ENCODE measurements at regions not wholly inside any gene's neighbourhood (a gene's known extent, or its start where the extent isn't known, plus 50 kb on each side); places are given as distances from the start of the nearest gene placed in this dataset.

DNA sequence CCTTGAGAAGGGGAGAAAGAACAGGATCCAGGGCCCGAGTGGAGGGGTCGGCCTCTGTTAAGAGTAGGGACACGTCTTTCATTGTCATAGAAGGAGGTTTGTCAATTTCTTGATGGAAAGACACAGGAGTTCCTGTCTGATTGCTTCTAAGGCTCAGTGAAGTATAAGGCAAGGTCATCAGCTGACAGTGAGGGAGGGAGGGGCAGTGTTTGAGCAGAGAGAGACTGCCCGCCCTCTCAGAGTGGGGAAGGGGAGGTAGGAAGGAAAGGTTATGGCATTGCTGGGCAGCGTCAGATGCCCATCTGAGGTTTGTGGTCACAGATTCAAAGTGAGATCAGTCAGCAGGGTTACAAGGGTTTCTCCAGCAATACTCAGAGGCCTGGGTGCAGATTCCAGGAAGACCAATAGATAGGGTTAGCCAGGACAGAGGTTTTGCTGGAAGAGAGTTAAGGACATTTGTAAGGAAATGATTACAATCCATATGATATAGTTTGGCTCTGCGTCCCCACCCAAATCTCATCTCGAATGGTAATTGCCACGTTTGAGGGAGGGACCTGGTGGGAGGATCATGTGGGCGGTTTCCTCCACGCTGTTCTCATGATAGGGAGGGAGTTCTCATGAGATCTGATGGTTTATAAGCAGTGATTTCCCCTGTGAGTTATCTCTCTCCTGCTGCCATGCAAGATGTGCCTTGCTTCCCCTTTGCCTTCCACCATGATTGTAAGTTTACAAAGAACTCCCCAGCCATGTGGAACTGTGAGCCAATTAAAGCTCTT, 127.2 kb upstream of the GJB5 start:
- no peaks in the 10 kb centered on the region for H3K79me2 ChIP-seq (ENCODE audit: low read length)
- H3K9me3 ChIP-seq (ENCODE audit: low read length) = no peaks in the 10 kb centered on the region
- no peaks in the 10 kb centered on the region for H3K9me2 ChIP-seq (replicated peaks; ENCODE audit: low read length)
- no peak overlapping the region for H2AFZ ChIP-seq (ENCODE audit: low read length)
- no TSS peak for BruUV-seq (replicated peaks)
- DNase-seq = no peak
- intact Hi-C loops (cut with micrococcal nuclease) = no loop called here
- ChIA-PET POLR2A (ENCODE audit: unreplicated experiment) (no interaction called here), CTCF (no interaction called here)
- no peaks in the 10 kb centered on the region for H3K36me3 ChIP-seq (ENCODE audit: low read depth, low read length)
- H3K4me1 ChIP-seq (ENCODE audit: insufficient read depth, low read length) = no peaks in the 10 kb centered on the region
- no peak for ATAC-seq
- TF ChIP-seq, protein P1, sequence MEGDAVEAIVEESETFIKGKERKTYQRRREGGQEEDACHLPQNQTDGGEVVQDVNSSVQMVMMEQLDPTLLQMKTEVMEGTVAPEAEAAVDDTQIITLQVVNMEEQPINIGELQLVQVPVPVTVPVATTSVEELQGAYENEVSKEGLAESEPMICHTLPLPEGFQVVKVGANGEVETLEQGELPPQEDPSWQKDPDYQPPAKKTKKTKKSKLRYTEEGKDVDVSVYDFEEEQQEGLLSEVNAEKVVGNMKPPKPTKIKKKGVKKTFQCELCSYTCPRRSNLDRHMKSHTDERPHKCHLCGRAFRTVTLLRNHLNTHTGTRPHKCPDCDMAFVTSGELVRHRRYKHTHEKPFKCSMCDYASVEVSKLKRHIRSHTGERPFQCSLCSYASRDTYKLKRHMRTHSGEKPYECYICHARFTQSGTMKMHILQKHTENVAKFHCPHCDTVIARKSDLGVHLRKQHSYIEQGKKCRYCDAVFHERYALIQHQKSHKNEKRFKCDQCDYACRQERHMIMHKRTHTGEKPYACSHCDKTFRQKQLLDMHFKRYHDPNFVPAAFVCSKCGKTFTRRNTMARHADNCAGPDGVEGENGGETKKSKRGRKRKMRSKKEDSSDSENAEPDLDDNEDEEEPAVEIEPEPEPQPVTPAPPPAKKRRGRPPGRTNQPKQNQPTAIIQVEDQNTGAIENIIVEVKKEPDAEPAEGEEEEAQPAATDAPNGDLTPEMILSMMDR (conservative IDR thresholded peaks at IDR 0.05; ENCODE audit: low read depth, low read length) = no peak
- TF ChIP-seq EZH2 (IDR thresholded peaks at IDR 0.05; ENCODE audit: low read length, unreplicated experiment) = no peak
- TF ChIP-seq EZH2phosphoT487 (IDR thresholded peaks at IDR 0.05; ENCODE audit: borderline replicate concordance, low read length) = no peak
- no peaks in the 10 kb centered on the region for H3F3A ChIP-seq (ENCODE audit: low read length, unreplicated experiment)
- no peaks in the 10 kb centered on the region for H4K20me1 ChIP-seq (ENCODE audit: low read length)
- H3K4me2 ChIP-seq (ENCODE audit: low read length) = no peak overlapping the region
- H3K9ac ChIP-seq (ENCODE audit: low read length) = no peak overlapping the region
- no peak overlapping the region for H3K4me3 ChIP-seq (ENCODE audit: low read length)
- H3K27me3 ChIP-seq (ENCODE audit: low read length) = peaks cover 39% of the 10 kb centered on the region
- no peak overlapping the region for H3K27ac ChIP-seq (ENCODE audit: low read length)

DNA sequence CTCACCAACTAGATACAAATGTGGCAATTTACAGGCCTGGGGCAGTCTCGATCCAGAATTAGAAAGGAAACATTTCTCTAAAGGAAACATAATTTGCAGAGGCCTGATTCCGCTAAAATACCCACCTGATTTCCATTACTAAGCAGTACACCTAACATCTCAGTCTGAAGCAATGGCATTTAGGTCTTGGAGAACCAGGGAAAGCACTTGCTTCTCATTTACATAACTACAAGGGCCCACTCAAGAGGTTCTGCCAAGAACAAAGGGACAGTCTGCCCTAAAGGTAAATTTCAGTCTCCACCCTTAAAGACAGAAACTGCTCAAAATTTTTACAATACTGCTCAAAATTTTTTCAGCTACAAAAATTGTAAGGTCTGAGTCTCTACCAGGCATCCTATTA, 123.7 kb upstream of the GJB5 start:
- H3K36me3 ChIP-seq (ENCODE audit: low read depth, low read length) = no peaks in the 10 kb centered on the region
- no peaks in the 10 kb centered on the region for H3F3A ChIP-seq (ENCODE audit: low read length, unreplicated experiment)
- no peaks in the 10 kb centered on the region for H3K4me1 ChIP-seq (ENCODE audit: insufficient read depth, low read length)
- ChIA-PET CTCF (no interaction called here), POLR2A (ENCODE audit: unreplicated experiment) (no interaction called here)
- H3K4me3 ChIP-seq (ENCODE audit: low read length) = no peak overlapping the region
- H2AFZ ChIP-seq (ENCODE audit: low read length) = no peak overlapping the region
- TF ChIP-seq, protein P1 (conservative IDR thresholded peaks at IDR 0.05; ENCODE audit: low read depth, low read length) = no peak
- TF ChIP-seq EZH2 (IDR thresholded peaks at IDR 0.05; ENCODE audit: low read length, unreplicated experiment) = no peak
- TF ChIP-seq EZH2phosphoT487 (IDR thresholded peaks at IDR 0.05; ENCODE audit: borderline replicate concordance, low read length) = no peak
- H3K9ac ChIP-seq (ENCODE audit: low read length) = no peak overlapping the region
- no peaks in the 10 kb centered on the region for H3K79me2 ChIP-seq (ENCODE audit: low read length)
- ATAC-seq (no peak), DNase-seq (no peak)
- H3K9me2 ChIP-seq (replicated peaks; ENCODE audit: low read length) = no peaks in the 10 kb centered on the region
- intact Hi-C loops (cut with micrococcal nuclease) = no loop called here
- no peak overlapping the region for H3K4me2 ChIP-seq (ENCODE audit: low read length)
- no peak overlapping the region for H3K27ac ChIP-seq (ENCODE audit: low read length)
- H3K27me3 ChIP-seq (ENCODE audit: low read length) = peaks cover 26% of the 10 kb centered on the region
- BruUV-seq (replicated peaks) = no TSS peak
- no peaks in the 10 kb centered on the region for H3K9me3 ChIP-seq (ENCODE audit: low read length)
- H4K20me1 ChIP-seq (ENCODE audit: low read length) = no peaks in the 10 kb centered on the region

DNA sequence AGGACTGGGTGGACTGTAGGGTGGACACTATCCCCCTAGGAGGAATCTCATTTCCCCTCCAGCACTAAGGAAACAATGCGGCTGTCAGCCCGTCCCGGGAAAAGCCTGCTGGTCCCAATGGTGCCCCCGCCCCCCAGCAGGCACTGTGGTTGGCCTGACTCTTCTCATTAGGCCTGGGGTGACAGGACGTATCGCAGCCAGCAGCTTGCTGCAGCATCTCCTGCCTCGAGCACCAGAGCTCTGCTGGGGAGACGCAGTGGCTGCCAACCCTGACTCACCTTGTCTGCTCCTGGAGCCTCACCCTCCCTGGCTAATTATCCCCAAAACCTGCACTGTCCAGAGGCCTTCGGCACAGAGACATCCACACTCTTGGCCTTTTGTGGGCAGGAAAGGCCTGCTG, 115.1 kb upstream of the GJB5 start:
- H3K9me2 ChIP-seq (replicated peaks; ENCODE audit: low read length) = no peaks in the 10 kb centered on the region
- TF ChIP-seq EZH2phosphoT487 (IDR thresholded peaks at IDR 0.05; ENCODE audit: borderline replicate concordance, low read length) (no peak), EZH2 (IDR thresholded peaks at IDR 0.05; ENCODE audit: low read length, unreplicated experiment) (no peak)
- TF ChIP-seq, protein P1 (conservative IDR thresholded peaks at IDR 0.05; ENCODE audit: low read depth, low read length) = no peak
- peaks cover 53% of the 10 kb centered on the region for H3K27me3 ChIP-seq (ENCODE audit: low read length)
- H3K9me3 ChIP-seq (ENCODE audit: low read length) = no peaks in the 10 kb centered on the region
- no peaks in the 10 kb centered on the region for H3K36me3 ChIP-seq (ENCODE audit: low read depth, low read length)
- H3K4me2 ChIP-seq (ENCODE audit: low read length) = no peak overlapping the region
- intact Hi-C loops (cut with micrococcal nuclease) = no loop called here
- no peaks in the 10 kb centered on the region for H3K79me2 ChIP-seq (ENCODE audit: low read length)
- no peak overlapping the region for H2AFZ ChIP-seq (ENCODE audit: low read length)
- no peaks in the 10 kb centered on the region for H3F3A ChIP-seq (ENCODE audit: low read length, unreplicated experiment)
- ChIA-PET CTCF (no interaction called here), POLR2A (ENCODE audit: unreplicated experiment) (no interaction called here)
- no peak overlapping the region for H3K27ac ChIP-seq (ENCODE audit: low read length)
- no peak overlapping the region for H3K9ac ChIP-seq (ENCODE audit: low read length)
- H3K4me3 ChIP-seq (ENCODE audit: low read length) = no peak overlapping the region
- ATAC-seq = no peak
- H3K4me1 ChIP-seq (ENCODE audit: insufficient read depth, low read length) = no peaks in the 10 kb centered on the region
- BruUV-seq (replicated peaks) = no TSS peak
- H4K20me1 ChIP-seq (ENCODE audit: low read length) = no peaks in the 10 kb centered on the region
- no peak for DNase-seq
